GM23338 (cell line): ENCODE measurements at regions not wholly inside any gene's neighbourhood (a gene's known extent, or its start where the extent isn't known, plus 50 kb on each side); places are given as distances from the start of the nearest gene placed in this dataset. TPM values are rescaled to one million over a fixed set of nuclear protein-coding genes. Genes with fewer than 3 reads are reported as not detected.

Experiments
- CREB1 ChIP-seq: fragments of 250-450 bp; sonication (Bioruptor Pico); IDR thresholded peaks from 2 replicates; pipeline ENCODE4 v1.5.0; 2020; ENCODE audit warnings: low read depth, mild to moderate bottlenecking, moderate library complexity
- POLR2AphosphoS5 ChIP-seq: IDR thresholded peaks from 2 replicates; pipeline ENCODE4 v1.6.1; 2016; ENCODE audit warnings: antibody characterized with exemption, low read depth
- small RNA-seq: library from RNA; depleted of rRNA; stranded (forward); fragments of <200 nt; gene quantifications from one replicate; pipeline ENCODE3, GENCODE V24; 2014; ENCODE audit warnings: low replicate concordance
- TF ChIP-seq, protein P1 (sequence below): fragments of 250-450 bp; sonication (Bioruptor Pico); IDR thresholded peaks from 2 replicates; pipeline ENCODE4 v1.5.0; 2020; ENCODE audit warnings: mild to moderate bottlenecking, moderate library complexity
- TF ChIP-seq, protein P2 (sequence below), 2 experiments: fragments of 200-600 bp in 1 of 2; sonication (generic) in 1 of 2; conservative IDR thresholded peaks; 2 replicates each; pipeline versions ENCODE4 v1.5.1 to v1.6.1; 2016 to 2017; ENCODE audit warnings: antibody characterized with exemption in 2 of 2, low read depth in 2 of 2, mild to moderate bottlenecking in 2 of 2, moderate library complexity in 1 of 2
- TF ChIP-seq, protein P3 (sequence below): IDR thresholded peaks from one replicate; pipeline ENCODE4 v1.6.1; 2018; ENCODE audit warnings: antibody characterized with exemption; ENCODE audit not compliant: unreplicated experiment

DNA sequence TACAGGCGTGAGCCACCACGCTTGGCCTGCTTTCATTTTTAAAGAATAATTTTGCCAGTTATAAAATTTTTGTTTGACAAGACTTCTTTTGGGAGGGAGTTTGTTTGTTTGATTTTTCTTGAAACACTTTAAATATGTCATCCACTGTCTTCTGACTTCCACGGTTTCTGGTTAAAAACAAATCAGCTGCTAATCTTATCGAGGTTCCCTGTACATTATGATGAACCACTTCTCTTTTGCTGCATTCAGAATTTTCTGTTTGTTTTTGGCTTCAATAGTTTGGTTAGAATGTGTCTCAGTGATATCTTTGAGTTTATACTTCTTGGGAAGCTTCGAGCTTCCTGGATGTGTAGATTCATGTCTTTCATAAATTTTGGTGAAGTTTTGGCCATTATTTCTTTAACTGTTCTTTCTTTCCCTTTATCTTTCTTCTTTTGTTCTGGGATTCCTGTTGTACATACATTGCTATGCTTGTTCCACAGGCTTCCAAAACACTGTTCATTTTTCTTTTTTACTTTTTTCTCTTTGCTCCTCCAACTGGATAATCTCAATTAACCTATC, 60.8 kb downstream of the MSX2 start (continued):
- TF ChIP-seq, protein P1, sequence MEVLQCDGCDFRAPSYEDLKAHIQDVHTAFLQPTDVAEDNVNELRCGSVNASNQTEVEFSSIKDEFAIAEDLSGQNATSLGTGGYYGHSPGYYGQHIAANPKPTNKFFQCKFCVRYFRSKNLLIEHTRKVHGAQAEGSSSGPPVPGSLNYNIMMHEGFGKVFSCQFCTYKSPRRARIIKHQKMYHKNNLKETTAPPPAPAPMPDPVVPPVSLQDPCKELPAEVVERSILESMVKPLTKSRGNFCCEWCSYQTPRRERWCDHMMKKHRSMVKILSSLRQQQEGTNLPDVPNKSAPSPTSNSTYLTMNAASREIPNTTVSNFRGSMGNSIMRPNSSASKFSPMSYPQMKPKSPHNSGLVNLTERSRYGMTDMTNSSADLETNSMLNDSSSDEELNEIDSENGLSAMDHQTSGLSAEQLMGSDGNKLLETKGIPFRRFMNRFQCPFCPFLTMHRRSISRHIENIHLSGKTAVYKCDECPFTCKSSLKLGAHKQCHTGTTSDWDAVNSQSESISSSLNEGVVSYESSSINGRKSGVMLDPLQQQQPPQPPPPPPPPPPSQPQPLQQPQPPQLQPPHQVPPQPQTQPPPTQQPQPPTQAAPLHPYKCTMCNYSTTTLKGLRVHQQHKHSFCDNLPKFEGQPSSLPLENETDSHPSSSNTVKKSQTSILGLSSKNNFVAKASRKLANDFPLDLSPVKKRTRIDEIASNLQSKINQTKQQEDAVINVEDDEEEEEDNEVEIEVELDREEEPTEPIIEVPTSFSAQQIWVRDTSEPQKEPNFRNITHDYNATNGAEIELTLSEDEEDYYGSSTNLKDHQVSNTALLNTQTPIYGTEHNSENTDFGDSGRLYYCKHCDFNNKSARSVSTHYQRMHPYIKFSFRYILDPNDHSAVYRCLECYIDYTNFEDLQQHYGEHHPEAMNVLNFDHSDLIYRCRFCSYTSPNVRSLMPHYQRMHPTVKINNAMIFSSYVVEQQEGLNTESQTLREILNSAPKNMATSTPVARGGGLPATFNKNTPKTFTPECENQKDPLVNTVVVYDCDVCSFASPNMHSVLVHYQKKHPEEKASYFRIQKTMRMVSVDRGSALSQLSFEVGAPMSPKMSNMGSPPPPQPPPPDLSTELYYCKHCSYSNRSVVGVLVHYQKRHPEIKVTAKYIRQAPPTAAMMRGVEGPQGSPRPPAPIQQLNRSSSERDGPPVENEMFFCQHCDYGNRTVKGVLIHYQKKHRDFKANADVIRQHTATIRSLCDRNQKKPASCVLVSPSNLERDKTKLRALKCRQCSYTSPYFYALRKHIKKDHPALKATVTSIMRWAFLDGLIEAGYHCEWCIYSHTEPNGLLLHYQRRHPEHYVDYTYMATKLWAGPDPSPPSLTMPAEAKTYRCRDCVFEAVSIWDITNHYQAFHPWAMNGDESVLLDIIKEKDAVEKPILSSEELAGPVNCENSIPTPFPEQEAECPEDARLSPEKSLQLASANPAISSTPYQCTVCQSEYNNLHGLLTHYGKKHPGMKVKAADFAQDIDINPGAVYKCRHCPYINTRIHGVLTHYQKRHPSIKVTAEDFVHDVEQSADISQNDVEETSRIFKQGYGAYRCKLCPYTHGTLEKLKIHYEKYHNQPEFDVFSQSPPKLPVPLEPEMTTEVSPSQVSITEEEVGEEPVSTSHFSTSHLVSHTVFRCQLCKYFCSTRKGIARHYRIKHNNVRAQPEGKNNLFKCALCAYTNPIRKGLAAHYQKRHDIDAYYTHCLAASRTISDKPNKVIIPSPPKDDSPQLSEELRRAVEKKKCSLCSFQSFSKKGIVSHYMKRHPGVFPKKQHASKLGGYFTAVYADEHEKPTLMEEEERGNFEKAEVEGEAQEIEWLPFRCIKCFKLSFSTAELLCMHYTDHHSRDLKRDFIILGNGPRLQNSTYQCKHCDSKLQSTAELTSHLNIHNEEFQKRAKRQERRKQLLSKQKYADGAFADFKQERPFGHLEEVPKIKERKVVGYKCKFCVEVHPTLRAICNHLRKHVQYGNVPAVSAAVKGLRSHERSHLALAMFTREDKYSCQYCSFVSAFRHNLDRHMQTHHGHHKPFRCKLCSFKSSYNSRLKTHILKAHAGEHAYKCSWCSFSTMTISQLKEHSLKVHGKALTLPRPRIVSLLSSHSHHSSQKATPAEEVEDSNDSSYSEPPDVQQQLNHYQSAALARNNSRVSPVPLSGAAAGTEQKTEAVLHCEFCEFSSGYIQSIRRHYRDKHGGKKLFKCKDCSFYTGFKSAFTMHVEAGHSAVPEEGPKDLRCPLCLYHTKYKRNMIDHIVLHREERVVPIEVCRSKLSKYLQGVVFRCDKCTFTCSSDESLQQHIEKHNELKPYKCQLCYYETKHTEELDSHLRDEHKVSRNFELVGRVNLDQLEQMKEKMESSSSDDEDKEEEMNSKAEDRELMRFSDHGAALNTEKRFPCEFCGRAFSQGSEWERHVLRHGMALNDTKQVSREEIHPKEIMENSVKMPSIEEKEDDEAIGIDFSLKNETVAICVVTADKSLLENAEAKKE (CRISPR knock-in tag) = no peak
- TF ChIP-seq, protein P2, sequence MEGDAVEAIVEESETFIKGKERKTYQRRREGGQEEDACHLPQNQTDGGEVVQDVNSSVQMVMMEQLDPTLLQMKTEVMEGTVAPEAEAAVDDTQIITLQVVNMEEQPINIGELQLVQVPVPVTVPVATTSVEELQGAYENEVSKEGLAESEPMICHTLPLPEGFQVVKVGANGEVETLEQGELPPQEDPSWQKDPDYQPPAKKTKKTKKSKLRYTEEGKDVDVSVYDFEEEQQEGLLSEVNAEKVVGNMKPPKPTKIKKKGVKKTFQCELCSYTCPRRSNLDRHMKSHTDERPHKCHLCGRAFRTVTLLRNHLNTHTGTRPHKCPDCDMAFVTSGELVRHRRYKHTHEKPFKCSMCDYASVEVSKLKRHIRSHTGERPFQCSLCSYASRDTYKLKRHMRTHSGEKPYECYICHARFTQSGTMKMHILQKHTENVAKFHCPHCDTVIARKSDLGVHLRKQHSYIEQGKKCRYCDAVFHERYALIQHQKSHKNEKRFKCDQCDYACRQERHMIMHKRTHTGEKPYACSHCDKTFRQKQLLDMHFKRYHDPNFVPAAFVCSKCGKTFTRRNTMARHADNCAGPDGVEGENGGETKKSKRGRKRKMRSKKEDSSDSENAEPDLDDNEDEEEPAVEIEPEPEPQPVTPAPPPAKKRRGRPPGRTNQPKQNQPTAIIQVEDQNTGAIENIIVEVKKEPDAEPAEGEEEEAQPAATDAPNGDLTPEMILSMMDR (conservative IDR thresholded peaks at IDR 0.05; ENCODE audit: low read depth in 2 of 2) = no peak
- no peak for TF ChIP-seq POLR2AphosphoS5
- TF ChIP-seq CREB1 (CRISPR knock-in tag) = no peak
- TF ChIP-seq, protein P3, sequence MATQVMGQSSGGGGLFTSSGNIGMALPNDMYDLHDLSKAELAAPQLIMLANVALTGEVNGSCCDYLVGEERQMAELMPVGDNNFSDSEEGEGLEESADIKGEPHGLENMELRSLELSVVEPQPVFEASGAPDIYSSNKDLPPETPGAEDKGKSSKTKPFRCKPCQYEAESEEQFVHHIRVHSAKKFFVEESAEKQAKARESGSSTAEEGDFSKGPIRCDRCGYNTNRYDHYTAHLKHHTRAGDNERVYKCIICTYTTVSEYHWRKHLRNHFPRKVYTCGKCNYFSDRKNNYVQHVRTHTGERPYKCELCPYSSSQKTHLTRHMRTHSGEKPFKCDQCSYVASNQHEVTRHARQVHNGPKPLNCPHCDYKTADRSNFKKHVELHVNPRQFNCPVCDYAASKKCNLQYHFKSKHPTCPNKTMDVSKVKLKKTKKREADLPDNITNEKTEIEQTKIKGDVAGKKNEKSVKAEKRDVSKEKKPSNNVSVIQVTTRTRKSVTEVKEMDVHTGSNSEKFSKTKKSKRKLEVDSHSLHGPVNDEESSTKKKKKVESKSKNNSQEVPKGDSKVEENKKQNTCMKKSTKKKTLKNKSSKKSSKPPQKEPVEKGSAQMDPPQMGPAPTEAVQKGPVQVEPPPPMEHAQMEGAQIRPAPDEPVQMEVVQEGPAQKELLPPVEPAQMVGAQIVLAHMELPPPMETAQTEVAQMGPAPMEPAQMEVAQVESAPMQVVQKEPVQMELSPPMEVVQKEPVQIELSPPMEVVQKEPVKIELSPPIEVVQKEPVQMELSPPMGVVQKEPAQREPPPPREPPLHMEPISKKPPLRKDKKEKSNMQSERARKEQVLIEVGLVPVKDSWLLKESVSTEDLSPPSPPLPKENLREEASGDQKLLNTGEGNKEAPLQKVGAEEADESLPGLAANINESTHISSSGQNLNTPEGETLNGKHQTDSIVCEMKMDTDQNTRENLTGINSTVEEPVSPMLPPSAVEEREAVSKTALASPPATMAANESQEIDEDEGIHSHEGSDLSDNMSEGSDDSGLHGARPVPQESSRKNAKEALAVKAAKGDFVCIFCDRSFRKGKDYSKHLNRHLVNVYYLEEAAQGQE = no peak

Small RNAs in the stretch of these regions (small RNA-seq; reads per million reads assigned to genes)
- not detected for gene AC008413.1
